ENCODE measurements at regions not wholly inside any gene's neighbourhood (a gene's known extent, or its start where the extent isn't known, plus 50 kb on each side); places are given as distances from the start of the nearest gene placed in this dataset.

DNA sequence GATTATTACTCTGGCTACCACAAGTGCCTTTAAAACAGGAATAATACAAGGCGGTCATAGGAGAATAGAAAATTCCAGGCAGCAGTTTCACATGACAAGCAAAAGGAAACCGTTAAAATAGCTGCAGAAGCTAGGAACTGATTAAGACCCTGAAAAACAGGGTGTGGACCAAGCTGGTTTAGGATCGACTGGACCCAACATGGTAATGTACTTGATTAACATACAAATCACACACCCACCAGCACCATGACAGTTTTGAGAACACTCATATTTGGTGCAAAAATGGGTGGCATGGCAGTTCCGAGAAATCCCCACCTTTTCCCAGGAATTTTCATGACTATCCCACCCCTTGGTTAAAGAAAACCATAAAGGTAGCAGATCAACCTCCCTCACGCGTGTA, 51.9 kb upstream of the TMEM163 start:
- no peak for DNase-seq

- no peak for DNase-seq
These were observed 52.6 kb upstream of the TMEM163 start for GRCh38 chr2:134771313-134771801.

- no peak for DNase-seq
These were observed 53.8 kb upstream of the TMEM163 start for GRCh38 chr2:134772493-134773169.

GRCh38 chr2:134773335-134773734, 54.5 kb upstream of the TMEM163 start:
- DNase-seq, result no peak

DNA sequence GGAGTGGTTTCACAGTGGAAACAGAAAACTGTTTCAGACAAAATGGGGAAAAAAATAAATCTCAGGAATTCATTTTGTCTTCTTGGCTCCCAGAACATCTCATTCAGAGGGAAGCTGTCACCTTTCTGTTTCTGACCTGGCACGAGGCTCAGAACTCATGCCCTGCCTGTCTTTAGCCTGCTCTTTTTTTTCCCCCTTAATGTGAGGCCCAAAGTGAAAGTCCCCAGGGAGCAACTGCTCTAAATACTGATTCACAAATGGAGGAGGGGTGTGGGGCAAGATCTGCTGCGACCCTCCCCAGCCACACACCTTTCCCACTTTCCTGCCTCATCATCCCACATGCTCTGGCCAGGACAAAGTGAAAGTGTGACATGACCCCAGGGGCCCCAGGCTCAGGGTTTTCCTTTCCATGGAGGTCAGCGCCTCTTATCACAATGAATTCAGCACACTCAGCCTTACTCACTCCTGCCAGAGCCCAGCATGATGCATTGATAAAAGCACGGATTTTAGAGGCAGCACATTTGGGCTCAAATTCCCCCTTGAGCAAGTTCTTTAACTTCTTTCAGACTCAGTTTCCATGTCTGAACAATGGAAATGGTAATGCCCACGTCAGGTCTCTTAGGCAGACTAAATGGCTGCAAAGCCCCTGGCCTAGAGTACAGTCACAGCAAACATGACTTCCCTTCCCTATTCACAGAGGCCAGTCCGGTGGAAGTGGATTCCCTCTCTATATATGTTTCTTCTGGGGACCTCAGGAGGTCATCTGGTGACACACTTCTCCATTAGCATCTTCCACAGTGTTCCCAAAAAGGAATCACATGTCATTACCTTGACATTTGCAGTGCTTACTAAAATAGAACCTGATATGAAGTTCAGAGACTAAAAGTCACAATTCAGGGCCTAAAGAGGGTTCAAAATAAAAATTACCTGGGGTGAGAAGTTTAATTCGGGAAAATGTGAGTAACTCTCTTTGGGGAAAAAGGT, 55.3 kb upstream of the TMEM163 start:
- DNase-seq, result no peak

DNA sequence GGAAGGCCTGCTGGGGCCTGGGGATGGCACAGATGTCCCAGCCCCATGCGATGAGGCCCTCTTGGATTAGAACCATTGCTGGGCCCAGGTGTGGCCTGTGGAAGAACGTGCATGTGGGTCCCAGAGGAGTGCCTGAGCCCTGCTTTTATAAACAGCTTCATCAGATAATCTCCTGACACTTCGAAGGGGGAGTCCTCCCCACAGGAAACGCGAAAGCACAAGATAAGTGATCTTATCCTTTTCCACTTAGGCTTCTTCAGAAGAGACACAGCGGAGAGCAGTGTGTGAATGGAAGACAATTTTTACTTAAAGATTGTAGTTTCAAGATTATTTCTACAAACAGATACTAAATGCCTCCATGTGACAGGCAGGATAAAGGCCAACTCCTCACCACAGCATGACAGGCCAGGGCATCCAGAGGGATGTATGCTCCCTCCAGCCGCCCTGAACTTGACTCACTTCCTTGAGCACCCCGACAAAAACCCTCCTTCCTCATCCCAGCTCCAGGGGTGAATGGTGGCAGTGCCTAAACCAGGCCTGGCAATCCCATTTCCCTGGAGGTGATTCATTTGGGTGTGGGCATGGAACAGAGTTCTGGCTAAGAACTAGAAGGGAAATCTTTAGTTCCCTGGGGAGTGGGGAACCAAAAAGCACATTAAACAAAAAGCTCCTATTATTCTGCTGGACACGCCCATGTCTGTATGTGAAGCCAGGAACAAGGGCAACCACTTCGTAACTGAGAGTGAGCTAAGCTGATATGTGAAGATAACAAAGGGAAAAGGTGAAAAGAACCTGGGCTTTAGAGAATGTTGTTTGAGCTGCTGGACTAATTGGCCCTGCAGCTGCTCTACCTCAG, 56.2 kb upstream of the TMEM163 start:
- peak; percentile 70 for DNase-seq

- no peak for DNase-seq
These were observed 58.0 kb upstream of the TMEM163 start for GRCh38 chr2:134776836-134777235.

DNA sequence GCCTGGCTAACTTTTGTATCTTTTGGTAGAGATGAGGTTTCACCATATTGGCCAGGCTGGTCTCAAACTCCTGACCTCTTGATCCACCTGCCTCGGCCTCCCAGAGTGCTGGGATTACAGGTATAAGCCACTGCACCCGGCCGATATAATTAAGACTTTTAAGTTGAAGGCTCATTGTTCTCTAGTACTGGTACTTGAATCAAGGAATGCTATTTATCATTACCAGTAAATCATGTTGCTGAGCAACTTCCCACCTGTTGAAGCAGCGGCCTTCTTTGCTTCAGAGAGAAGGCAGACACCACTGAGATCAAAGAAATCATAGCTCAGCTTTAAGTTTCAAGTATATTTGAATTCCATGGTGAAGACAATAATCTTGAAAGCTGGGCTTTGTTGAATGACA, 58.8 kb upstream of the TMEM163 start:
- DNase-seq, result no peak

GRCh38 chr2:134778372-134778771, 59.6 kb upstream of the TMEM163 start:
- no peak for DNase-seq

DNA sequence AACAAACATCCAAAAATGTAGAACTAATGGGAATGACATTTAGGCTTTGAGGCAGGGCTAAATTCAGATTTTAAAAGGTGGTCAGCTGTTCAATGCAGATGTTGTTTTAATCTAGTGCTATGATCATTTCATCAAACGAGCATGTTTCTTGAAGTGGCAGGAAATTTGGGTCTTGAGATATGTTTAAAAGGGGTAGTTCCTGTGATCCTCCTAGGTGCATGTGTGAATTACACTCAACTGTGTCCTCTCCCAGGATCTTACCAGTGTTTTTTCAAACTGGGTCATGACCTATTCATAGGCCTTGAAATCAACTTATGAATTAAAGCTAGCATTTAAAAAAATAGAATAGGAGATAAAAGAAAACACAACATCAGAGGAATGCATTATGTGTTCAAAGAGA, 57.4 kb upstream of the ACMSD start:
- no peak for DNase-seq

- DNase-seq, result no peak
These were observed 56.3 kb upstream of the ACMSD start for GRCh38 chr2:134782107-134782506.

DNA sequence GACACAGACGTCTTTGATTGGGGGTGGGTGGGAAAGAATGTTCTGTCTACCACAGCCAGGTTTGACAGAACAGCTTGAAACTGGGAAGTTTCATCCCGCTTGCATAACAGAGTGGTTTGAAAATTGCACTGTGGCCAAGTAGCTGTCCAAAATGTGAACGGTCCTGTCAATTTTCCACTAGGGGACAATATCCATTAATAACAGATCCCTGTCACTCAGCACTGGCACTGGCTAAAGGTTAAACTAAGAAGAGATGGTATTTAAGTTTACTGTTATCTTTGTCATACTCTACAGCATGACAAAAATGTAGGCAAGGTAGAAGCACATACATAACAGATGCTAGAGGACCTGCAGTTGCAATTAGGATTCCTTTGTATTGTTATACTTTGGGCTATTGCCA, 55.6 kb upstream of the ACMSD start:
- DNase-seq, result peak; percentile 44

- no peak for DNase-seq
These were observed 54.5 kb upstream of the ACMSD start for GRCh38 chr2:134783912-134784311.

DNA sequence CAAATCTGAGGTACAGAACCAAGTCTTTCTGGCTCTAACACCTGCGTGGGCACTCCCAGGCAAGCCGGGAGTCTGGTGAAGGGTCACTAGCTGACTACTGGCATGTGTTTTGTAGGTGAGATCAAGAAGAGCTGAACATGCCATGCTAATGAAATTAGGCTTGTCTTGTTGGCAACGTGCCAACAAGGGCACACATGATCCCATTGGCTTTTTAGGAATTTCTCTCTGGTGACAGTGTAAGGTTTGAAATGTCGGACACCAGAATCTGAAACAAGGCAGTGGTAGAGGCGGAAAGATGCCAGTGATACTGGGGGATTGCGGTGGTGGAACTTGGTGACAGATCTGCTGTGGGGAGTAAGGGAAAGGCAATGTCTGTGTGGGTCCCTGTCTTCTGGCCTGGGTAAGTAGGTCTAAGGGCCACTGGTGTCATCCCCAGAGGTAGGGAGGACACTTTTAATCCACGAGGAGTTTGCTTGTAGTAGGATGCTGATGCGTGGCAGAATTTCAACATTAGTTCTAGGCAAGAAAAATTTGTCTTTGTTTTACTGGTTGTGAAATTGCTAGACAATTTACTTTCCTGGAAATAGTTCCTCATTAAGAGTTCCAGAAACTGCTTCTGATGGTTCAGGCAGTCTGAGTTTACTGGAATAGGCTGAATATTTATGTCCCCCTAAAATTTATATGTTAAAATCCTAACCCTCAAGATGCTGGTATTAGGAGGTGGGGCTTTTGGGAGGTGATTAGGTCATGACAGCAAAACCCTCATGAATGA, 52.6 kb upstream of the ACMSD start:
- DNase-seq, result no peak

- DNase-seq, result no peak
These were observed 50.0 kb upstream of the ACMSD start for GRCh38 chr2:134788417-134788816.
